Stimulated activated CD8-positive, alpha-beta memory T cell treated with anti-CD3 and anti-CD28 coated beads, Interleukin-12 subunit alpha, Interleukin-12 subunit beta, amount 100 ng/mL, for 1 hour (primary cell): ENCODE measurements at regions not wholly inside any gene's neighbourhood (a gene's known extent, or its start where the extent isn't known, plus 50 kb on each side); places are given as distances from the start of the nearest gene placed in this dataset.

Source experiments
- DNase-seq: peaks from one replicate; pipeline ENCODE4 v3.0.0-alpha.2; 2020; ENCODE audit warnings: low read depth

- DNase-seq = no peak
Observed at GRCh38 chr17:65404761-65405160, 156.7 kb downstream of the AXIN2 start.

- no peak for DNase-seq
Observed at GRCh38 chr17:65403626-65404025, 157.8 kb downstream of the AXIN2 start.

DNA sequence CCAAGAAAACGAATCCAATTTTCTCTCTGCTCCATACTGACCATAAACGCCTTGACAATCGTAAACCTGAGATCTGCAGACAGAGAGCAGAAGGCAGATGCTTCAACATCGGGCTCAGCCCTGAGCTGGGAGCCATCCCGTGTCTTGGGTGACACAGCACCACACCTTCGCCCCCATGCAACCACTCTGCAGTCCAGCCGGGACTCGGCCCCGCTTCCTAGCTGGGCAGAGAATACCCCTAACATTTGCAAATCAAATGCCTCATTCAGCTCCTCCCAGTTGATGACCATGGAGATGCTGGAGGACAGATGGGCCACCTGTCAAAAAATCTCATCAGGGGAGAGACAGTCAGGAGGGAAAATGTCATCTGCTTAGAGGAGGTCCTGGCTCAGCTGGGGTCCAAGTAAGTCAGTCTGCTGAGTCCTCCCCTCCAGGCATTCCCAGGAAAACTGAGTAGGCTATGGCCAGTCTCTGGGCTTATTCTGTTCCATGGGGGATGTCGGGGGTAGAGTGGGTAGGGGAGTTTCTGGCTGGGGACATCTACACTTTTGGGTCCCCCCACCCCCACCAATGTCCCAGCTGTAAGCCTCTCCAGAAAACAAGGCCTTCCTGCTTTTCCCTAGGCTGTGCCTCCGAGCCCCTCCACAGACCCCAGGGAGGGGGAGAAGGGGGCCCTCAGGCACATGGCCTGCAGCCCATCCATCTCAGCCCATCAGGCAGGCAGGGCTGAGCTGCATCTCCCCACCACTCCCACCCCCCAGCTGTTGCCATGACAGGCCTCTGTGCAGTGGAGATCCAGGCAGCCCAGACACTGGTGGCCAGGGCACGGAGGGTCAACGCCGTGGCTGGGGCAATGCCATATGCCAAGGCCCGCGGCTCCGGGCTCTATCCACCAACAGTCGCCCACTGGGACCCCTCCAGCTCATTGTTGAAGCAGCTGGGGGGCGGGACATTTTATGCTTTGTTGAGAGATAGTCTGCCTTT, 158.6 kb downstream of the AXIN2 start:
- no peak for DNase-seq

DNA sequence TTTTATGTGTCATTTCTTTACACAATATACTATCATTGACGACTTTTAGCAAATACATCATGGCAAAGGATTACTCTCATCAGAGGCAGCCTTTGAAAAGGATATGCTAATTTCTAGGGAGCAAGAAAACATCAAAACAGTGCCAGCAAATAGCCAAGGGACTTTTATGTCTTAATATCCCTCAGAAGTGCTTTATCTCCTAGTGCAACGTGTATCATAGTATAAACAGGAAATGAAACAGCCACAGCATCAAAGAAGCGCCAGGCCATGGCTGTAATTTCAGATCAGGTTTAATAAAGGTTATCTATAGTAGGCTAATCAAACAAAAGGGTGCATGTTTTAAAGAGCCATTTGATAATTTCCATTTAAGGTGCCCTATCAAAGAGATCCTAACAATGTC, 159.9 kb downstream of the AXIN2 start:
- no peak for DNase-seq

DNA sequence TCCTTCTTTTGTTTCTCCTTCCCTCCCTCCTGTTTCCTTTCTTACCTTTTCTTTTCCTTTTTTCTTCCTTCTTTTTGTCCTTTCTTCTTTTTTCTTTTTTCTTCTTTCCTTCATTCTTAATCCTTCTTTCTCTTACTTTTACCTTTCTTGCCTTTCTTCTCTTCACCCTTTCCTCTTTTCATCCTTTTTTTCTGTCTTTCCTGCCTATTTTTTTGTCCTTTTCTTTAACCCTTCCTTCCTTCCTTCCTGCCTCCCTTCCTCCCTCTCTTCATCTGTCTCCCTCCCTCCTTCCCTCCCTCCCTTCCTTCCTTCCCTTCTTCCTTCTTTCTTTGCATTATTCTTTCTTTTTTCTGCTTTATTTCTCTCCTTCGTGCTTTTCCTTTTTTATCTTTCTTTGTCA, 160.7 kb downstream of the AXIN2 start:
- no peak for DNase-seq

GRCh38 chr17:65398040-65398787, 163.2 kb downstream of the AXIN2 start:
- no peak for DNase-seq

DNA sequence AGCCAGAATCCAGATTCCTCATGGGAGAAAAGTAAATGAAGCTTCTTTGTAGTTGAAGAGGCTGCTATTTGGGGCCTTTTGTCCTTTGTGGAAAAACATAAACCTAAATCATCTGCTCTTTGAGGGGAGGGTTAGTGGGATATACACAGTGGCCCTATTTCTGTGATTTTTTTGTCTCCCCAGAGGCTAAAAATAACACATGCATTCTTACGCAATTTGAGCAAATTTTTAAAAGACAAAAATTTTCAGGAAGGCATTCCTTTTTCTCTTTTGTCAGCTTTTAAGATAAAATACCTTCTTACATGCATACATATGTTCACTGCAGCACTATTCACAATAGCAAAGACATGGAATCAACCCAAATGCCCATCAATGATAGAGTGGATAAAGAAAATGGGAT, 165.5 kb downstream of the AXIN2 start:
- DNase-seq = no peak

DNA sequence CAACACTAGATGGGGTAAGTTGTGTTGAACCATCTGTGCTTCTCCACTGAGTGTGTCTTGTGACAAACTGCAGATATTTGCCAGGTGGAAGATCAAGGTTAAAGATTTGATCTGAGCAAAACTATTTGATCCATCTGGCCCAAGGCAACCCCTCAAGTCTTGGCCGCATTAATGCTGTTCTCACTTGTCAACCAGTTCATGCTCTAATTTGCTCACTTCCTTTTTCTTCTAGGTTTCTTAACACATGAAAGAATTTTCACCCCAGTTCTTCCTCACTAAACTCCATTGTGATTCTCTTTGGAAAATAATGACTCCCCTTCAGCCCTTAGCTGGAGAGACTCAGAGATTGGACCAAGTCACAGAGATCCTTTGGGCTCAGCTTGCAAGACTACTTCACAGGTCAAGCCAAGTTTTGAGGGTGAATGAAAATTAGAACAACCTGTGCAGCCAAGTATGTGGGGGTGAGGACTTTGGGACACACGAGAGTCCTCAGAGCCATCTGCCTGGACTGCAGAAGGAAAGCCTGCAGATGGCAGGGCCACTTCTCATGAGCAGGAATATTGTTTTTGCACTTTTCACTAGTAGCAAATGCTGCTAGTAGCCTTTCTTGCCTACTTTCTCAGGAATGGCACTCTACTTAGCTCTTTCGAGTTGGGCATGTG, 166.5 kb downstream of the AXIN2 start:
- no peak for DNase-seq

DNA sequence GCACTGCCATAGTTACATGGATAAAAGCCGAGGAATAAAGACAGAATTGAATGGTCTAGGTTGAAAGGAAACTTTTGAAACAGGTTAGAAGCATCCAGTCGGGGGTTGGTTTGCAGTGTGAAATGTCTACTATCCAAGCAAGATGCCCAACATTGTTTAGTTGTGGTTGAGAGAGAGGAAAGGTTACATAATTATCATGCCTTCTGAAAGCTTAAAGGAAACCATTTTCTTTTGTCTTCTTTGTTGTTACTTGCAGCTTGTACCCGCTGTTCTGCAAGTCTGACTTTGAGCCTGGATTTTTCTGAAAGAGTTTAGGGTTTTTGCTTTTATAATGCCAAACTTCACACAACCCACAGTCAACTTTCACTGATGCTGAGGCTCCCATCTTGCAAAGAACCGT, 167.9 kb downstream of the AXIN2 start:
- DNase-seq = no peak

- DNase-seq = no peak
Observed at GRCh38 chr17:65389949-65390348, 171.5 kb downstream of the AXIN2 start.

DNA sequence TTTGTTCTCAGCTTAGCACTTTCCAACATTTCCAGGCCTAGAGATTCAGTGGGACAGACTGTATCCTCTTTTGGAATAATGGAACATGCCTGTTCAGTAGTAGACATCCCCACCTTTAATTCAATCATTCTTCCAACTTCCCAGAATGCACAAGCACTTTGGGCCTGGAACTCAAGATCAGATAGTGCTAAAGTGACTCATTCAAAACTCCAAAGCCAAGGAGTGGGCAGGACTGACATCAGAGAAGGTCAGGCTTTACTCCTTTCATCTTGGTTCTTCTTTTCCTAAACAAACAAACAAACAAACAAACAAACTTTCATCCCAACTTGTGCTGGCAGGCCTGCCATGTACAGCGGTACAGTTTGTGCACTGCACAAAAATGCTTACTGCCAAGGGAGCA, 172.0 kb downstream of the AXIN2 start:
- no peak for DNase-seq

DNA sequence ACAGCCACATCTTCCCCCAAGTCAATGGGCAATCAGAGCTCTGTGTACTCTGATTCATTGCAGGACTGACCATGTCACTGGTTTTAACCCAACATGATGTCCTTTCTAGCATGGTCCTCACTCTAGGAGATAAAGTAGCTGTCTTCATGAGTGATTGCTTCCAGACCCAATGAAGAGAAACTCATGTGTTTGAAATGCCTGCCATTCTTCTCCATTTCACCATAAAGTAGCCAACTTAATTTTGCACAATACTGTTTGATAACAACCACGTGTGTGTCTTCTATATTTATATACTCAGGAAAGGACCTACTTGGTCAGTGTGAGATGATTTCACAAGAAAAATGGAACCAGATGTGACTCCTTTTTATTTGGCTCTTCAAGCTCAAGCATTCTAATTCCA, 172.5 kb downstream of the AXIN2 start:
- no peak for DNase-seq

DNA sequence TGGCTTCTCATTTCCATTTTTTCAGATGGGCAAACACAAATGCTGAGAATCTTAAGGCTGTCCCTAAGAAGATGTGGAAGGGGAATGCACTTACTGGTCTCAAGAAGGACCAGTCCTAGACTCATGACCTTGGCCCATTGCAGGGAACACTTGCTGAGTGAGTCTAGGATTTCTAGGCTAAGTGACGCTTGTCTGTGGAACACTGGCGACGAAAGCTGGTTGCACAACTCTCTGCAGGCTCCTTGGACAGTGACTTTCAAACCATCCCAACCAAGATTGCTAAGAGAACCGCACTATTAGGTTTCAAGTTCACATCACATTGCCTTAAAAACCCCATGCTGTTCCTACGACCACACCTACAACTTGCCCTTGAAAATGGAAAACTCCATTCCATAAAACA, 174.1 kb downstream of the AXIN2 start:
- DNase-seq = no peak

DNA sequence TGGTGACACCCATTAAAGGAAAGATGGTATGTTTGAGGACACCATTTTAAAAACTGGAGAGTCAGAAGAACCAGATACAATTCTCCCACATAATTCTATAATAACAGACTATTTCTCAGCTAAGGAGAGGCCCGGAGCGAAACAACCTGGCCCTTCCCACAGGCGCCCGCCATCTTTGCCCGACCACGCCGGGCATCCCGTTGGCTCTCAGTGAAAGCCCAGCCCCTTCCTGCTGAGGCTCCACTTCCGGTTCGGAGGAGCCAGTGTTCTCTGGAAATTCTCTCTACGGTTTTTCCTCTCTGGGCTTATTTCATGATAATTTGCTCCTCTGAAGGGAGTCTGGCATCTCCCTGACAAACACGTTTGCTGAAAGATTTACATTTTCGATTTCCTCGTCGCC, 175.7 kb downstream of the AXIN2 start:
- DNase-seq = no peak

DNA sequence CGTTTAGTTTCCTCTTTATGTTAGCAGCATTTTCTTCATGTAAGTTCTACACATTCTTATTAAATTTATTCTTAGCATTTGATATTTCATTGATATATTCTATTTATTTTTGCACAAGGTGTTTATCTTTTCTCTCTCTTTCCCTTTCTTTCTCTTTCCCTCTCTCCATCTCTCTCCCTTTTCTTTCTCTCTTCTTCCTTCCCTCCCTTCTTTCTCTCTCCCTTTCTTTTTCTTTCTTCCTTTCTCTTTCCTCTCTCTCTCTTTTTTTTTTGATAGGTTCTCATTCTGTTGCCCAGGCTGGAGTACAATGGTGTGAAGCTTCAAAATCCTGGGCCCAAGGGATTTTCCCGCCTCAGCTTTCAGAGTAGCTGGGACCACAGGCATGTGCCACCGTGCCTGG, 176.4 kb downstream of the AXIN2 start:
- DNase-seq = no peak

DNA sequence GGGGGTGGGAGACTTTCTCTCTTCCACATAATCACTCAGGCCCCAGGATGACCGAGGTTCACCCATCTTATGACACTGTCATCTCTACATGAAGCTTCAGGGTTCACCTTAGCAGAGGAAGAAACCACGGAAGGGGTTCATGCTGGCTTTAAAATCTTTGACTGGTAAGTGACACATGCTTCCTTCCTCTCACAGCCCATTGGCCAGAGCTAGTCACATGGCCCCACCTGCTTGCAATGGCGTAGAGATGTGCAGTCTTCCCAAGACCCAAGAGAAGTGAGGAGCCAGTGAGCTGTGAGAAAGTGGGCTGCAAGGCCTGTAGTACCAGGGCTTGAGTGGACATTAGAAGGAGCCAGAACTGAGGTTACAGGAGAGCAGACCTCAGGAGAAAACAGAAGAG, 180.3 kb downstream of the AXIN2 start:
- no peak for DNase-seq

GRCh38 chr17:65374966-65375365, 186.5 kb downstream of the AXIN2 start:
- no peak for DNase-seq

DNA sequence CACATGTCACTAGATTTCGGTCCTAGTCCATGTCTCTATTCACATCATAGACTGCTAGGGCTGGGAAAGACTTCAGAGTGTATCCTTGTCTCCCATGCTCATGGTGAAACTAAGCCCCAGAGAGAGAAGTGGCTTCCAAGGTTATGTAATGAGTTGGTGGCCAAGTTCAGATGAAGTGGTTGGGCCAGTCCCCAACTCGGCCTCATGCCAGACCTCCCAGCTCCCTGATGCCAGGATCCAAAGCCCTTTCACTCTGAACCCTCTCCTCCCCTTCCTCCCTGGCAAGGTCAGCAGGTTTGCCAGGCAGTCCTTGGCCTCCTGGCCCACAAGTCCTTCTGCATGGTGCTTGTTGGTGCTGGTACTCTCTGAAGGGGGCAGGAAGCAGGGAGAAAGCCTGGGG, 189.7 kb downstream of the AXIN2 start:
- DNase-seq = no peak

DNA sequence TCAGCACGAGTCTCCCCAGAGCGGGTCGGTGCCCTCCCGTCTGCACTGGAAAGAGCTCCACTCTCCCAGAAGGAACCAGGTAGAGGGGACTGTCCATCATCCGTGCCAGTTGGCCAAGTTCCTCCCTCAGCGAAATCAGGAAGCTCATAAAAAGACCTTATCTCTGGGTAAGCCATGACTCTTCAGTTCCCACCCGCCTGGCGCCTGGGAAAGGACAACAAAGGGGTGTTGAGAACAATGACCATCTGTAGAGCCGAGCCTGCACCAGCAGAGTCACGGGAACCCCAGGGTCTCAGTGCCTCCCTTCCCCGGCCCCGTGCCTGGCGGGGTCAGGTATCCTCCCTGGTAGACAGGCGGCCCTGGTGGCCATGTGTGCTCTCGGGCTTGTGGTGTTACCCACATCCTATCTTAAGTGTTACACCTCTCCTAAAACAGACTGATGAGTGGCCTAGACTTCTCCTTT, 190.7 kb downstream of the AXIN2 start:
- no peak for DNase-seq

- no peak for DNase-seq
Observed at GRCh38 chr17:65368341-65368740, 193.1 kb downstream of the AXIN2 start.

DNA sequence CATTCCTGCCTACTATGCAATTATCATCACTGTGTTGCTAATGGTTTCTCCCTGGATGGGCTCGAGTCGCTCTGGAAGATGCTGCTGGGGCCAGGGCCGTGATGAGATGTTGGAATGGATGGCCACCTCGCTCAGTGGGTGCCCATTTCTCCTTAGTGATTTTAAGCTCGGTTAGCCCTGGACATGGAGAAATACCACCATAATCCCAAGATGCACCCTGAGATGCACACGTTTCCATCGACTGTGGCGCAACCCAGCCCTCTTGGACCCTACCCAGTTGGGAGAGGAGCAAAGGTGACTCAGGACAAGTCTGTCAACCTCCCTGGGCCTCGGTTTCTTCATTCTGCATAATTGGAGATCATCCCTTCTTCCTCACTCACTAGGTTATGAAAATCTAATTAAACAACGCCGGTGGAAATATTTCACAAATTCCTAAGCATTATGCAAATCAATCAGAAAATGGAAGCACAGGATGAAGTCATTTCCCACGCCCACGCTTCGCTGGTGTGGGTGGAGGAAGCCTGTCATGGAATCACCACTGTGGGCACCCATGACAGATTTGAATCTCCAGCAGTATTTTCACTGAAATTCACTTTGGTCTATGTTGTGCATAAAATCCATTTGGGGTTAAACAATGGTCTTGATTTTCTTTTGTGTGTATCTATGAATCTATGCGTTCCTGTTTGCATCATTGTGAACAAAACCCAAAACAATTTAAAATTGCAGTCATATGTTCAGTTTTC, 195.2 kb downstream of the AXIN2 start:
- no peak for DNase-seq

DNA sequence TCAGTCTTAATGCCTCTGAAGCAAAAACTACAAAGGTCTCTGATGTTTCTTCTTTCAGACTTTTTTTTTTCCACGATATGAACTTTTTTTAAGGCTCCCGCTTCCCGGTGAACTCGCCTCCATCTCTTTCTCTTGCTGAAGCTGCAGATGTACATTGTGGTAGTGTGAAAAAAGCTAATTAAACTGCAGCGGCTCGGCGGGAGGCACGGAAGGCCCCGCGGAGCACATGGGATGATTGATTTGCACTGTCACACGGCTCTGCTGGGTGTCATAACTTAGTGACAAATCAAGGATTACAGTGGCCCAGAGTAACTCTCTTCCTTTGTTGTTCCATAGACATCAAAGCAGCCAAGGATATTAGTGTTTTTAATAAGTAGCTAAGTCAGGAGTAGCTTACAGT, 196.3 kb downstream of the AXIN2 start:
- DNase-seq = no peak
